ENCODE measurements at regions not wholly inside any gene's neighbourhood (a gene's known extent, or its start where the extent isn't known, plus 50 kb on each side); places are given as distances from the start of the nearest gene placed in this dataset.

- Mint-ChIP-seq H3K4me1 (peaks cover 10% of the 10 kb centered on the region), H3K4me3 (no peak overlapping the region), H3K27me3 (ENCODE audit: insufficient read depth) (no peaks in the 10 kb centered on the region), H3K9me3 (no peaks in the 10 kb centered on the region), H3K36me3 (ENCODE audit: low read depth) (no peaks in the 10 kb centered on the region), H3K27ac (no peak overlapping the region)
- H3K27me3 ChIP-seq (ENCODE audit: control insufficient read depth, insufficient read depth, low read length, poor library complexity, severe bottlenecking), result no peaks in the 10 kb centered on the region
- TF ChIP-seq CTCF (conservative IDR thresholded peaks at IDR 0.05), result no peak
- no peak overlapping the region for H3K9ac ChIP-seq (ENCODE audit: extremely low read depth, low read length, poor library complexity, severe bottlenecking)
- DNase-seq, result peak; percentile 57
- no peaks in the 10 kb centered on the region for H3K36me3 ChIP-seq (ENCODE audit: control insufficient read depth, insufficient read depth, low read length)
- H3K4me1 ChIP-seq (ENCODE audit: control insufficient read depth, insufficient read depth, low read length), result no peaks in the 10 kb centered on the region
- no peak overlapping the region for H3K27ac ChIP-seq (ENCODE audit: low read depth, low read length)
- WGBS, 2 experiments (ENCODE audit: insufficient coverage in 1 of 2, insufficient read length in 1 of 2), result 77% methylated on average over 3 of the region's 3 CpGs; no CpG with 5 or more reads in 1 of the 2 experiments
- no peaks in the 10 kb centered on the region for H3K9me3 ChIP-seq (ENCODE audit: control insufficient read depth, low read length)
- H3K4me3 ChIP-seq (ENCODE audit: low read length), result no peak overlapping the region
Observed at GRCh38 chr2:75960472-75961009, 249.8 kb upstream of the GCFC2 start.

GRCh38 chr2:75959724-75960471, 249.2 kb upstream of the GCFC2 start:
- Mint-ChIP-seq H3K9me3 (no peaks in the 10 kb centered on the region), H3K27me3 (ENCODE audit: insufficient read depth) (no peaks in the 10 kb centered on the region), H3K27ac (no peak overlapping the region), H3K36me3 (ENCODE audit: low read depth) (no peaks in the 10 kb centered on the region), H3K4me3 (no peak overlapping the region), H3K4me1 (peaks cover 10% of the 10 kb centered on the region)
- DNase-seq, result peak; percentile 45
- WGBS, 2 experiments (ENCODE audit: insufficient coverage in 1 of 2, insufficient read length in 1 of 2), result 83 to 86% methylated on average over 2 to 4 of the region's 4 CpGs
- no peak overlapping the region for H3K27ac ChIP-seq (ENCODE audit: low read depth, low read length)
- H3K4me3 ChIP-seq (ENCODE audit: low read length), result no peak overlapping the region
- no peaks in the 10 kb centered on the region for H3K36me3 ChIP-seq (ENCODE audit: control insufficient read depth, insufficient read depth, low read length)
- no peaks in the 10 kb centered on the region for H3K9me3 ChIP-seq (ENCODE audit: control insufficient read depth, low read length)
- H3K27me3 ChIP-seq (ENCODE audit: control insufficient read depth, insufficient read depth, low read length, poor library complexity, severe bottlenecking), result no peaks in the 10 kb centered on the region
- no peak for TF ChIP-seq CTCF (conservative IDR thresholded peaks at IDR 0.05)
- no peaks in the 10 kb centered on the region for H3K4me1 ChIP-seq (ENCODE audit: control insufficient read depth, insufficient read depth, low read length)
- no peak overlapping the region for H3K9ac ChIP-seq (ENCODE audit: extremely low read depth, low read length, poor library complexity, severe bottlenecking)

GRCh38 chr2:75954761-75955160, 244.0 kb upstream of the GCFC2 start:
- H3K9me3 Mint-ChIP-seq, result no peaks in the 10 kb centered on the region
- Histone ChIP-seq H3K27ac (ENCODE audit: low read depth, low read length) (no peak overlapping the region), H3K4me3 (ENCODE audit: low read length) (no peak overlapping the region), H3K36me3 (ENCODE audit: control insufficient read depth, insufficient read depth, low read length) (no peaks in the 10 kb centered on the region), H3K4me1 (ENCODE audit: control insufficient read depth, insufficient read depth, low read length) (no peaks in the 10 kb centered on the region), H3K9me3 (ENCODE audit: control insufficient read depth, low read length) (no peaks in the 10 kb centered on the region), H3K9ac (ENCODE audit: extremely low read depth, low read length, poor library complexity, severe bottlenecking) (no peak overlapping the region), H3K27me3 (ENCODE audit: control insufficient read depth, insufficient read depth, low read length, poor library complexity, severe bottlenecking) (no peaks in the 10 kb centered on the region)
- peaks cover 1% of the 10 kb centered on the region for H3K4me1 Mint-ChIP-seq
- no peak overlapping the region for H3K27ac Mint-ChIP-seq
- H3K4me3 Mint-ChIP-seq, result no peak overlapping the region
- no peak for TF ChIP-seq CTCF (conservative IDR thresholded peaks at IDR 0.05)
- H3K27me3 Mint-ChIP-seq (ENCODE audit: insufficient read depth), result no peaks in the 10 kb centered on the region
- no peak for DNase-seq
- no peaks in the 10 kb centered on the region for H3K36me3 Mint-ChIP-seq (ENCODE audit: low read depth)
